HCT116 (cell line): ENCODE measurements at regions not wholly inside any gene's neighbourhood (a gene's known extent, or its start where the extent isn't known, plus 50 kb on each side); places are given as distances from the start of the nearest gene placed in this dataset.

Experiments
- ATAC-seq: fragments of 200-7000 bp; cut with Tn5 transposase; 2 replicates; pipeline ENCODE4 v1.9.1; 2020; ENCODE audit warnings: mild to moderate bottlenecking, moderate library complexity
- BruUV-seq: library from RNA; stranded (reverse); fragments of 400-500 nt; replicated peaks from 2 replicates; lab custom pipeline; 2021; lab: Mats Ljungman, UMichigan
- CTCF ChIA-PET: fragments of 300-600 bp; sonication (Branson Sonifier 250); formaldehyde crosslinking; loops from one replicate; lab custom pipeline; 2021; ENCODE audit warnings: antibody characterized with exemption; lab: Charles Lee
- POLR2A ChIA-PET: fragments of 300-600, 350-600 bp; sonication (Branson Sonifier 250); formaldehyde crosslinking; loops from one replicate; lab custom pipeline; 2021; ENCODE audit warnings: antibody characterized with exemption; lab: Charles Lee
- RAD21 ChIA-PET, 2 experiments: fragments of 300-600 bp; sonication (Branson Sonifier 250); formaldehyde crosslinking; loops; one replicate each; lab custom pipeline; 2023; ENCODE audit warnings: low total read pairs in 2 of 2; ENCODE audit not compliant: uncharacterized antibody in 2 of 2, unreplicated experiment in 2 of 2, low non-redundant PET in 1 of 2; lab: Charles Lee
- DNase-seq: peaks from one replicate; pipeline ENCODE4 v3.0.0-alpha.2; 2010; ENCODE audit warnings: low read depth, low spot score
- H2AFZ ChIP-seq: fragments of 200-600 bp; shearing (Covaris generic), sonication (generic); 2 replicates; pipeline ENCODE4 v1.6.1; 2017; ENCODE audit warnings: low read depth, mixed run types, mixed read lengths, antibody characterized with exemption, low read length; ENCODE audit not compliant: poor library complexity, severe bottlenecking
- H3K27ac ChIP-seq: 2 replicates; pipeline ENCODE4 v1.5.1; 2012; ENCODE audit warnings: low read depth, low read length
- H3K27me3 ChIP-seq: fragments of 200-600 bp; sonication (generic); 2 replicates; pipeline ENCODE4 v1.6.1; 2016; ENCODE audit warnings: mixed run types, low read length, mixed read lengths; ENCODE audit not compliant: insufficient read depth
- H3K36me3 ChIP-seq, 2 experiments: fragments of 200-500 bp in 1 of 2; fragments of 200-600 bp in 1 of 2; sonication (Bioruptor generic) in 1 of 2; sonication (generic) in 1 of 2; 2 replicates each; pipeline versions ENCODE4 v1.5.1 to v1.6.1; 2014 to 2016; ENCODE audit warnings: low read length in 2 of 2, inconsistent platforms in 1 of 2, mixed read lengths in 1 of 2, mixed run types in 1 of 2; ENCODE audit not compliant: insufficient read depth in 2 of 2, control insufficient read depth in 1 of 2
- H3K4me1 ChIP-seq, 2 experiments: fragments of 200-600 bp in 1 of 2; sonication (generic) in 1 of 2; 2 replicates each; pipeline versions ENCODE4 v1.5.1 to v1.6.1; 2012 to 2017; ENCODE audit warnings: low read length in 2 of 2, inconsistent platforms in 1 of 2, mild to moderate bottlenecking in 1 of 2, mixed read lengths in 1 of 2, mixed run types in 1 of 2, moderate library complexity in 1 of 2; ENCODE audit not compliant: insufficient read depth in 2 of 2, control insufficient read depth in 1 of 2
- H3K4me2 ChIP-seq: fragments of 200-600 bp; sonication (generic); 2 replicates; pipeline ENCODE4 v1.6.1; 2017; ENCODE audit warnings: mixed run types, low read length, mixed read lengths
- H3K4me3 ChIP-seq, 2 experiments: fragments of 200-600 bp in 1 of 2; sonication (generic) in 1 of 2; replicated peaks in 1 of 2; 2 replicates each; pipeline ENCODE4 v1.5.1; 2011 to 2016; ENCODE audit warnings: low read length in 2 of 2, control low read depth in 1 of 2, low read depth in 1 of 2, mild to moderate bottlenecking in 1 of 2, mixed read lengths in 1 of 2, mixed run types in 1 of 2
- H3K79me2 ChIP-seq: fragments of 200-600 bp; sonication (generic); 2 replicates; pipeline ENCODE4 v1.6.1; 2017; ENCODE audit warnings: mild to moderate bottlenecking, mixed run types, low read length, moderate library complexity, mixed read lengths; ENCODE audit not compliant: insufficient read depth
- H3K9ac ChIP-seq: fragments of 200-600 bp; sonication (generic); 2 replicates; pipeline ENCODE4 v1.6.1; 2016; ENCODE audit warnings: low read length, mixed read lengths
- H3K9me2 ChIP-seq: fragments of 200-600 bp; sonication (generic), shearing (Covaris generic); 2 replicates; pipeline ENCODE4 v1.6.1; 2017; ENCODE audit warnings: mixed run types, mild to moderate bottlenecking, moderate library complexity; ENCODE audit not compliant: insufficient read depth
- H3K9me3 ChIP-seq, 2 experiments: fragments of 200-500 bp in 1 of 2; fragments of 200-600 bp in 1 of 2; sonication (Bioruptor generic) in 1 of 2; sonication (generic) in 1 of 2; 2 replicates each; pipeline ENCODE4 v1.6.1; 2014 to 2017; ENCODE audit warnings: low read length in 2 of 2, mixed read lengths in 2 of 2, inconsistent platforms in 1 of 2, low read depth in 1 of 2, mild to moderate bottlenecking in 1 of 2, mixed run types in 1 of 2, moderate library complexity in 1 of 2; ENCODE audit not compliant: control insufficient read depth in 1 of 2, insufficient read depth in 1 of 2
- H4K20me1 ChIP-seq: fragments of 200-600 bp; sonication (generic), shearing (Covaris generic); 2 replicates; pipeline ENCODE4 v1.6.1; 2017; ENCODE audit warnings: mixed run types, mild to moderate bottlenecking, moderate library complexity; ENCODE audit not compliant: insufficient read depth
- CEBPB ChIP-seq: IDR thresholded peaks from 2 replicates; pipeline ENCODE4 v1.6.1; 2012; ENCODE audit warnings: low read depth
- EGR1 ChIP-seq: IDR thresholded peaks from 2 replicates; pipeline ENCODE4 v1.6.1; 2012; ENCODE audit warnings: low read depth
- ELF1 ChIP-seq: IDR thresholded peaks from 2 replicates; pipeline ENCODE4 v1.6.1; 2012; ENCODE audit warnings: low read depth, borderline replicate concordance
- EZH2 ChIP-seq: fragments of 200-600 bp; sonication (generic); IDR thresholded peaks from 2 replicates; pipeline ENCODE4 v1.6.1; 2017; ENCODE audit warnings: antibody characterized with exemption, mixed run types
- FOSL1 ChIP-seq: IDR thresholded peaks from 2 replicates; pipeline ENCODE4 v1.6.1; 2012; ENCODE audit warnings: low read depth
- POLR2AphosphoS5 ChIP-seq: IDR thresholded peaks from 2 replicates; pipeline ENCODE4 v1.6.1; 2011; ENCODE audit warnings: mild to moderate bottlenecking, low read depth, low read length, moderate library complexity
- RAD21 ChIP-seq: IDR thresholded peaks from 2 replicates; pipeline ENCODE4 v1.6.1; 2012; ENCODE audit warnings: low read depth, mild to moderate bottlenecking
- SRF ChIP-seq: IDR thresholded peaks from 2 replicates; pipeline ENCODE4 v1.6.1; 2012; ENCODE audit warnings: low read depth
- TCF7L2 ChIP-seq: IDR thresholded peaks from 2 replicates; pipeline ENCODE4 v1.7.0; 2011; ENCODE audit warnings: borderline replicate concordance, inconsistent platforms; ENCODE audit not compliant: insufficient read depth, insufficient read length; ENCODE audit errors: extremely low read depth
- ZFX ChIP-seq: fragments of 450-650 bp; IDR thresholded peaks from 2 replicates; pipeline ENCODE4 v1.6.1; 2017
- ZNF274 ChIP-seq: fragments of 200-500 bp; sonication (Bioruptor generic); IDR thresholded peaks from 2 replicates; pipeline ENCODE4 v1.6.1; 2014; ENCODE audit warnings: mild to moderate bottlenecking, low read depth, low read length, inconsistent platforms
- intact Hi-C: fragments of 100-400 bp; cut with micrococcal nuclease; formaldehyde crosslinking; loops from 2 replicates; pipeline ENCODE4 v1.10.0; 2022
- TF ChIP-seq, protein P1 (sequence below): IDR thresholded peaks from 2 replicates; pipeline ENCODE4 v1.6.1; 2012
- TF ChIP-seq, protein P2 (sequence below): IDR thresholded peaks from 2 replicates; pipeline ENCODE4 v1.6.1; 2012

DNA sequence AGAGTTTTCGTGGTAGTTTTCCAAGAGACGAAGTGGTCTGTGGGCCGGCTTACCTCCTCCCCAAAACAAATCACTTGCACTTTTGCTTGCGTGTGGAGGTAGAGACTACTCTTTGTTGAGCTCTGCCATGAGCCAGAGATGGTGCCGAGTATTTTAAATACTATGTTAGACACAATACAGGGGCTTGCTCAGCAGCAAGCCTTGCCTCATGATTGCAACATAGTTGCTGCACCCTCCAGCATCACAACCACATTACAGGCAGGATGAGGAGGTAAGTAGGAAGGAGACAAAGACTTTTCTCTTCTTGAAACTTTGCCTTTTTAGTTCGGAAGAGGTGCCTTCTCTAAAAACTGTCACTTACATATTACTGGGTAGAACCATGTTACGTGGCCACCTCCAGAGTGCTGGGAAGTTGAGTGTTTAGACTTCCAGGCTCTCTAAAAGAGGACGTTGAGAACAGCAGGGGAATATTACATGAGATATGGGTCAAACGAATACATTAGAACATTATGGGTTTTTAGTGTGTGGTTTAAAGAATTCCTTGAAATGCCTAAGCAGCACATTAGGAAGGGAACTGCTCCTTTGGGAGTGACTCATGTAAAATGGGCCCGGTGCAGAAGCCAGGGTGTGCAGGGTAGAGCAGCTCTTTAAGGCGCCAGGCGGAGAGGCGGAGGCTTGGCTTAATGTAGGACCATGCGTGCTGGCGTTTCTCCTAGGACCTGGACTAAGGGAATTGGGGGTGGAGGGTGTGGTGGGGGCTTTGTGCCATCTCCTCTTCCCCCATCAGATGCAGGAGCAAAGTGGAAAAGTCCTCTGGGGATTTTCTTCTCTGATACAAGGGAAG, 110.6 kb upstream of the PRMT8 start:
- Histone ChIP-seq H3K27ac (no peak overlapping the region), H4K20me1 (no peaks in the 10 kb centered on the region), H3K4me3 (no peak overlapping the region), H3K9ac (no peak overlapping the region), H2AFZ (no peak overlapping the region), H3K79me2 (no peaks in the 10 kb centered on the region), H3K4me1 (no peaks in the 10 kb centered on the region), H3K27me3 (0 out of 2 replicates have a peak, but pooled peaks cover 7% of the 10 kb centered on the region), H3K9me3 (no peaks in the 10 kb centered on the region), H3K9me2 (no peaks in the 10 kb centered on the region), H3K4me2 (no peak overlapping the region), H3K36me3 (no peaks in the 10 kb centered on the region)
- POLR2A ChIA-PET = no interaction called here
- BruUV-seq = no TSS peak
- intact Hi-C loops = no loop called here
- TF ChIP-seq ELF1 (no peak), CEBPB (no peak), SRF (no peak), ZFX (no peak), EGR1 (no peak), RAD21 (no peak), ZNF274 (no peak), TCF7L2 (no peak), FOSL1 (no peak), POLR2AphosphoS5 (no peak), EZH2 (no peak)
- TF ChIP-seq, protein P1, sequence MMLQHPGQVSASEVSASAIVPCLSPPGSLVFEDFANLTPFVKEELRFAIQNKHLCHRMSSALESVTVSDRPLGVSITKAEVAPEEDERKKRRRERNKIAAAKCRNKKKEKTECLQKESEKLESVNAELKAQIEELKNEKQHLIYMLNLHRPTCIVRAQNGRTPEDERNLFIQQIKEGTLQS = no peak
- TF ChIP-seq, protein P2, sequence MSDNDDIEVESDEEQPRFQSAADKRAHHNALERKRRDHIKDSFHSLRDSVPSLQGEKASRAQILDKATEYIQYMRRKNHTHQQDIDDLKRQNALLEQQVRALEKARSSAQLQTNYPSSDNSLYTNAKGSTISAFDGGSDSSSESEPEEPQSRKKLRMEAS = no peak
- no peak for ATAC-seq
- no peak for DNase-seq
- CTCF ChIA-PET = no interaction called here
- RAD21 ChIA-PET = no interaction called here
